ENCODE measurements at regions not wholly inside any gene's neighbourhood (a gene's known extent, or its start where the extent isn't known, plus 50 kb on each side); places are given as distances from the start of the nearest gene placed in this dataset.

- no peak overlapping the region for H2AK5ac ChIP-seq (ENCODE audit: low read depth, low read length)
- H4K8ac ChIP-seq (ENCODE audit: extremely low read depth, insufficient read depth, low read length), result no peak overlapping the region
- H2AFZ ChIP-seq (ENCODE audit: low read length), result peak overlapping the region; percentile 39
- H3K9ac ChIP-seq (replicated peaks in 1 of 4; ENCODE audit: extremely low read depth in 1 of 4, low read depth in 3 of 4, low read length in 3 of 4), result no peak overlapping the region
- no peak for FAIRE-seq
- H3K27me3 ChIP-seq (replicated peaks in 1 of 4; ENCODE audit: control insufficient read depth in 3 of 4, extremely low read depth in 1 of 4, insufficient read depth in 3 of 4, low read length in 3 of 4), result no peaks in the 10 kb centered on the region
- no peaks in the 10 kb centered on the region for H4K20me1 ChIP-seq (replicated peaks in 1 of 2; ENCODE audit: control insufficient read depth in 1 of 2, insufficient read depth in 2 of 2, low read length in 2 of 2)
- H3K23me2 ChIP-seq (ENCODE audit: low read depth, low read length), result no peaks in the 10 kb centered on the region
- H3K4me2 ChIP-seq (ENCODE audit: insufficient read depth in 1 of 2, low read depth in 2 of 2, low read length in 2 of 2), result no peak overlapping the region
- H2BK20ac ChIP-seq (ENCODE audit: low read length), result no peak overlapping the region
- H3K4me1 ChIP-seq (replicated peaks in 1 of 4; ENCODE audit: control insufficient read depth in 3 of 4, insufficient read depth in 4 of 4, low read length in 3 of 4), result no peaks in the 10 kb centered on the region
- H3K23ac ChIP-seq (ENCODE audit: insufficient read length), result no peak overlapping the region
- H3K79me1 ChIP-seq (ENCODE audit: low read depth, low read length), result no peaks in the 10 kb centered on the region
- DNase-seq (ENCODE audit: low read depth in 1 of 2, low spot score in 2 of 2), result no peak
- H3K14ac ChIP-seq (ENCODE audit: insufficient read length), result no peak overlapping the region
- H3K4me3 ChIP-seq (ENCODE audit: extremely low read depth in 1 of 4, insufficient read depth in 2 of 4, low read depth in 3 of 4, low read length in 4 of 4), result no peak overlapping the region
- no peaks in the 10 kb centered on the region for H3K79me2 ChIP-seq (ENCODE audit: control insufficient read depth in 1 of 2, insufficient read depth in 2 of 2, low read length in 2 of 2)
- H3K9me3 ChIP-seq (ENCODE audit: insufficient read depth in 2 of 2, low read depth in 1 of 2, low read length in 1 of 2), result no peaks in the 10 kb centered on the region
- ChIA-PET POLR2A (ENCODE audit: partially characterized antibody) (no interaction called here), CTCF (ENCODE audit: partially characterized antibody) (interaction anchor here (2.0 kb wide), 1 partner anchor 11 kb away, joined by 6 read pairs; no protein-coding TSS in a partner anchor)
- no peaks in the 10 kb centered on the region for H3K36me3 ChIP-seq (ENCODE audit: control insufficient read depth in 2 of 4, insufficient read depth in 4 of 4, low read length in 3 of 4)
- H2BK5ac ChIP-seq (ENCODE audit: low read depth, low read length), result no peak overlapping the region
- H3K27ac ChIP-seq (ENCODE audit: low read depth, low read length), result no peak overlapping the region
- H3K18ac ChIP-seq (ENCODE audit: extremely low read depth, low read length), result no peak overlapping the region
- H3K4ac ChIP-seq (replicated peaks; ENCODE audit: insufficient read length, low read depth, low read length), result no peak overlapping the region
- no peak overlapping the region for H3K56ac ChIP-seq (replicated peaks; ENCODE audit: insufficient read length, low read depth, low read length)
- no peak overlapping the region for H2BK15ac ChIP-seq (ENCODE audit: low read length)
- 93% methylated on average over 3 of the region's 3 CpGs; no CpG with 5 or more reads in 1 of the 2 experiments for WGBS, 2 experiments (ENCODE audit: extremely low coverage in 1 of 2, insufficient coverage in 1 of 2, insufficient read length in 1 of 2, insufficient replicate concordance in 2 of 2, low coverage in 1 of 2, low lambda C conversion rate in 2 of 2, missing lambda C conversion rate in 1 of 2)
- no peak overlapping the region for H4K5ac ChIP-seq (ENCODE audit: insufficient read length, low read depth, low read length)
- H4K91ac ChIP-seq (replicated peaks; ENCODE audit: insufficient read length, low read length), result no peak overlapping the region
- no peak overlapping the region for H2BK12ac ChIP-seq (ENCODE audit: low read depth, low read length)
- TF ChIP-seq YY1 (IDR thresholded peaks at IDR 0.05; ENCODE audit: low read depth, low read length) (no peak), CEBPB (IDR thresholded peaks at IDR 0.05; ENCODE audit: low read depth, low read length) (no peak), RAD21 (IDR thresholded peaks at IDR 0.05 in 1 of 2, conservative IDR thresholded peaks at IDR 0.05 in 1 of 2; ENCODE audit: low read depth in 2 of 2, low read length in 2 of 2) (peak; percentile 16 to 35; a peak in 2 of 4 replicates), ATF3 (IDR thresholded peaks at IDR 0.05; ENCODE audit: insufficient read depth, low read depth, low read length) (no peak), HDAC6 (IDR thresholded peaks at IDR 0.05; ENCODE audit: low read depth, low read length) (no peak), ASH2L (IDR thresholded peaks at IDR 0.05; ENCODE audit: low read length) (no peak), RFX5 (IDR thresholded peaks at IDR 0.05; ENCODE audit: borderline replicate concordance, low read depth, low read length) (no peak), JUND (IDR thresholded peaks at IDR 0.05; ENCODE audit: low read length) (no peak)
- H2BK120ac ChIP-seq (replicated peaks; ENCODE audit: low read depth, low read length), result no peak overlapping the region
Observed at GRCh38 chr4:187366530-187366929, 629.0 kb upstream of the ZFP42 start.

All from H1 (cell line).